ENCODE measurements at regions not wholly inside any gene's neighbourhood (a gene's known extent, or its start where the extent isn't known, plus 50 kb on each side); places are given as distances from the start of the nearest gene placed in this dataset.
A peak's percentile ranks its signal among the peaks of the same experiment; 100 is the strongest.
"Not testable (repeated sequence)": the region's sequence is repeated elsewhere in the genome, so short reads cannot be mapped to it uniquely, and the experiment has no call there.

- no peak for DNase-seq (ENCODE audit: low read depth in 4 of 6, low spot score in 6 of 6)
- Histone ChIP-seq H3K27me3 (ENCODE audit: control insufficient read depth, insufficient read depth, low read length) (no peaks in the 10 kb centered on the region), H3K9me3 (ENCODE audit: control insufficient read depth, insufficient read depth, low read length) (no peaks in the 10 kb centered on the region), H3K4me1 (ENCODE audit: control insufficient read depth, insufficient read depth, low read length) (no peaks in the 10 kb centered on the region), H3K4me3 (ENCODE audit: low read depth, low read length) (no peak overlapping the region), H3K27ac (ENCODE audit: low read depth, low read length) (no peak overlapping the region), H3K36me3 (ENCODE audit: control insufficient read depth, insufficient read depth, low read length) (no peaks in the 10 kb centered on the region)
- 72% methylated on average over 2 of the region's 2 CpGs for WGBS (ENCODE audit: insufficient coverage)
Observed at GRCh38 chr7:14999331-14999730, 96.8 kb upstream of the DGKB start.

DNA sequence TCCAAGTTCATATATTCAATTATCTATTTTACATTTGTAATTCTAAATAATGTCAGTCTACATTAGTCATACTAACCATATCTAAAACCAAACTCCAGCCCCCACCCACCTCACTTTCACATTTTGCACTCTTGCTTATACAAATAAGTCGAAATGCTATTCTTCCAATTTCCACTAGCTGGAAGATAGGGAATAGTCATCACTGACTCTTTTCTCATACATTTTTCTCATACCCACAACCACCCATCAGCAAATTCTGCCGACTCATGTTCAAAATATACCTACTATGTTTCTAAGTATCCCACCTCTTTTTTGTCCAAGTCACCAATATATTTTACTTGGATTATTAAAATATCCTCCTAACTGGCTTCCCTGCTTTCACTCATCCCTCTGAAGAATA, 93.2 kb upstream of the DGKB start:
- 93% methylated on average over 2 of the region's 2 CpGs for WGBS (ENCODE audit: insufficient coverage)
- no peaks in the 10 kb centered on the region for H3K36me3 ChIP-seq (ENCODE audit: control insufficient read depth, insufficient read depth, low read length)
- no peak overlapping the region for H3K27ac ChIP-seq (ENCODE audit: low read depth, low read length)
- H3K9me3 ChIP-seq (ENCODE audit: control insufficient read depth, insufficient read depth, low read length), result no peaks in the 10 kb centered on the region
- no peaks in the 10 kb centered on the region for H3K4me1 ChIP-seq (ENCODE audit: control insufficient read depth, insufficient read depth, low read length)
- no peaks in the 10 kb centered on the region for H3K27me3 ChIP-seq (ENCODE audit: control insufficient read depth, insufficient read depth, low read length)
- H3K4me3 ChIP-seq (ENCODE audit: low read depth, low read length), result no peak overlapping the region
- no peak for DNase-seq (ENCODE audit: low read depth in 4 of 6, low spot score in 6 of 6)

DNA sequence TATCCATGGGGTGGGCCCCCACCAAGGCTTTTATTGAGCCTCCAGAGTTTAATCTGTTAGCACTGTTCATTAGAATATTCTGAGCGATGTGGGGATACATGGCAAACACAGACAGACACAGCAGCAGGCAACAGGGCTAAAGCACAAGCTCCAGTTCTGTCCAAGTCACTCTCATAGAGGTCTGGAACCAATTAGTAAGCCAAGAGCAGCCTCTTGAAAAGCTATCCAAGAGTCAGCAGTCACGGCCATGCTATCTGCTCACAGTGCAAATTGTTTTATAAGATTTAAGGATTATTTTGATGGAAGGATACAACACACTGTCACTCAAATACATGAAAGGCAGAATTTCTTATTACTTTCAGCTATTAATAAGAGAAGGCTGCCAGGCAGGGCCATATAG, 86.4 kb upstream of the DGKB start:
- Histone ChIP-seq H3K9me3 (ENCODE audit: control insufficient read depth, insufficient read depth, low read length) (no peaks in the 10 kb centered on the region), H3K27ac (ENCODE audit: low read depth, low read length) (no peak overlapping the region), H3K27me3 (ENCODE audit: control insufficient read depth, insufficient read depth, low read length) (no peaks in the 10 kb centered on the region), H3K4me3 (ENCODE audit: low read depth, low read length) (no peak overlapping the region), H3K4me1 (ENCODE audit: control insufficient read depth, insufficient read depth, low read length) (no peaks in the 10 kb centered on the region), H3K36me3 (ENCODE audit: control insufficient read depth, insufficient read depth, low read length) (no peaks in the 10 kb centered on the region)
- no CpG with 5 or more reads among the region's 2 CpGs for WGBS (ENCODE audit: insufficient coverage)
- no peak for DNase-seq (ENCODE audit: low read depth in 4 of 6, low spot score in 6 of 6)

GRCh38 chr7:14978687-14979086, 76.1 kb upstream of the DGKB start:
- no peak overlapping the region for H3K27ac ChIP-seq (ENCODE audit: low read depth, low read length)
- H3K27me3 ChIP-seq (ENCODE audit: control insufficient read depth, insufficient read depth, low read length), result no peaks in the 10 kb centered on the region
- H3K36me3 ChIP-seq (ENCODE audit: control insufficient read depth, insufficient read depth, low read length), result no peaks in the 10 kb centered on the region
- peaks cover 1% of the 10 kb centered on the region for H3K9me3 ChIP-seq (ENCODE audit: control insufficient read depth, insufficient read depth, low read length)
- no peak overlapping the region for H3K4me3 ChIP-seq (ENCODE audit: low read depth, low read length)
- H3K4me1 ChIP-seq (ENCODE audit: control insufficient read depth, insufficient read depth, low read length), result no peaks in the 10 kb centered on the region
- no peak for DNase-seq (ENCODE audit: low read depth in 4 of 6, low spot score in 6 of 6)
- WGBS (ENCODE audit: insufficient coverage), result no CpG with 5 or more reads among the region's 3 CpGs

GRCh38 chr7:14974688-14975087, 72.1 kb upstream of the DGKB start:
- no peak for DNase-seq (ENCODE audit: low read depth in 4 of 6, low spot score in 6 of 6)
- Histone ChIP-seq H3K27ac (ENCODE audit: low read depth, low read length) (no peak overlapping the region), H3K4me1 (ENCODE audit: control insufficient read depth, insufficient read depth, low read length) (no peaks in the 10 kb centered on the region), H3K4me3 (ENCODE audit: low read depth, low read length) (no peak overlapping the region), H3K27me3 (ENCODE audit: control insufficient read depth, insufficient read depth, low read length) (no peaks in the 10 kb centered on the region), H3K36me3 (ENCODE audit: control insufficient read depth, insufficient read depth, low read length) (no peaks in the 10 kb centered on the region), H3K9me3 (ENCODE audit: control insufficient read depth, insufficient read depth, low read length) (no peaks in the 10 kb centered on the region)
- WGBS (ENCODE audit: insufficient coverage), result no CpG with 5 or more reads among the region's 5 CpGs

DNA sequence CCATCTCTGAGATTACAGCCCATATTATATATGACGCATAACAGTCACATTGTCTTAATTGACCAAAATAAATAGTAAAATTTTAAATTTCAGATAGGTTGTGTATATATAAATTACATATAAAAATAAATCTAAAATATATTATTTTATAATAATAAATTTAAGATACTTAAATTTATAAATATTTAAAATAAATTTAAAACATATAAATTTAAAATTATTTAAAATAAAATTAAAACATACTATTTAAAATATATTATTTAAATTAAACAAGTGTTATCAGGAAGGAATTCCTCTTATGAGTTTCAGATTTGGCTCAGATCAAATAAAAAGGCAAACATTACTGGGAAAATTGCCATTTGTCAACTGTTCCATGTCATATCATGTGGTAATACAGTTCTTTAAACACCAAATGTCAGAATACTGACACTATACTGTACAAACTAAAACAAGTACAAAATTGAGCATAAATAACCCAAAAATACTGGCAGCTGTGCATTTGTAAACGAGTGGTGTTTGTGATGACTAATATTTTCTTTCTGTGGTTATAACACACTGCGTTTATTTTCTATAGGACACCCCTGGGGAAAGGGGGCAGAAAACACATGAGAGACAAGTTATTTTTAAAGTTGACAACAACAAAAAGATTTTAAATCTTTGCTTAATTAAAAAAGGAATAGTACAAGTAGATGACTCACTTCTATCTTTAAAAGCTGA, 71.3 kb upstream of the DGKB start:
- WGBS (ENCODE audit: insufficient coverage), result no CpG with 5 or more reads among the region's 3 CpGs
- DNase-seq (ENCODE audit: low read depth in 4 of 6, low spot score in 6 of 6), result peak in 1 of 6 donors; percentile 50
- H3K4me3 ChIP-seq (ENCODE audit: low read depth, low read length), result no peak overlapping the region

DNA sequence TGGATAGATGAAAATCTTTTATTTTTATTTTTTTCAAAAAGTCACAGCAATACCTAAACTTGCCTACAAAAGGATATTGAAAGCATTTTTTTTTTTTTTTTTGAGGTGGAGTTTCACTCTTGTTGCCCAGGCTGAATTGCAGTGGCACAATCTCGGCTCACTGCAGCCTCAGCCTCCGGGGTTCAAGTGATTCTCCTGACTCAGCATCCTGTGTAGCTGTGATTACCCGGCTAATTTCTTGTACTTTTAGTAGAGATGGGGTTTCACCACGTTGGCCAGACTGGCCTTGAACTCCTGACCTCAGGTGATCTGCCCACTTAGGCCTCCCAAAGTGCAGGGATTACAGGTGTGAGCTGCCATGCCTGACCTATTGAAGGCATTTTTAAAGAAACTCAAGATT, 69.1 kb upstream of the DGKB start:
- H3K36me3 ChIP-seq (ENCODE audit: control insufficient read depth, insufficient read depth, low read length); H3K27me3 ChIP-seq (ENCODE audit: control insufficient read depth, insufficient read depth, low read length); H3K27ac ChIP-seq (ENCODE audit: low read depth, low read length); DNase-seq (ENCODE audit: low read depth in 4 of 6, low spot score in 6 of 6); H3K9me3 ChIP-seq (ENCODE audit: control insufficient read depth, insufficient read depth, low read length); H3K4me1 ChIP-seq (ENCODE audit: control insufficient read depth, insufficient read depth, low read length); H3K4me3 ChIP-seq (ENCODE audit: low read depth, low read length): not testable (repeated sequence)
- 65% methylated on average over 4 of the region's 4 CpGs for WGBS (ENCODE audit: insufficient coverage)

More for the DNA sequence above, 71.3 kb upstream of the DGKB start:
- Histone ChIP-seq H3K9me3 (ENCODE audit: control insufficient read depth, insufficient read depth, low read length) (no peaks in the 10 kb centered on the region), H3K27me3 (ENCODE audit: control insufficient read depth, insufficient read depth, low read length) (no peaks in the 10 kb centered on the region), H3K4me1 (ENCODE audit: control insufficient read depth, insufficient read depth, low read length) (no peaks in the 10 kb centered on the region), H3K27ac (ENCODE audit: low read depth, low read length) (no peak overlapping the region), H3K36me3 (ENCODE audit: control insufficient read depth, insufficient read depth, low read length) (no peaks in the 10 kb centered on the region)

GRCh38 chr7:14967376-14967775, 64.8 kb upstream of the DGKB start:
- WGBS (ENCODE audit: insufficient coverage), result 83% methylated on average over 2 of the region's 8 CpGs
- H3K9me3 ChIP-seq (ENCODE audit: control insufficient read depth, insufficient read depth, low read length); H3K4me3 ChIP-seq (ENCODE audit: low read depth, low read length); H3K36me3 ChIP-seq (ENCODE audit: control insufficient read depth, insufficient read depth, low read length); H3K27me3 ChIP-seq (ENCODE audit: control insufficient read depth, insufficient read depth, low read length); H3K4me1 ChIP-seq (ENCODE audit: control insufficient read depth, insufficient read depth, low read length); DNase-seq (ENCODE audit: low read depth in 4 of 6, low spot score in 6 of 6); H3K27ac ChIP-seq (ENCODE audit: low read depth, low read length): not testable (repeated sequence)

DNA sequence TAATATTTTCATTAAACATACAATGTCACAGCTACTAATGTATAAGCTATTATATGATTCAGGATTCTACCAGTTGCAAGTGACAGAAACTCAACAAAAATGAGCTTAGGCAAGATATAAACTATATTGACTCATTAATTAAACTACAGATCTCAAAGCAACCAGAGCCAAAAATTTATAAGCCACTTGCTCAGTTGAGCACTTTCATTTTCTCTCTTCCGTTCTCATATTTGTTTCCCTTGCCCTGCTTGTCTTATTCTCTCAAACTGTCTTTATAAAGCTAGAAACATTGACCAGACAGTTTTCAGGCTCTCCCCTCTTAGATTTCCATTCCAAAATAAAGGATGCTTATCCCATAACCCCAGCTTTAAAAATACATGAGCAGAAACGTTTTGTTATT, 60.2 kb upstream of the DGKB start:
- WGBS (ENCODE audit: insufficient coverage), result no CpG with 5 or more reads among the region's 2 CpGs
- no peaks in the 10 kb centered on the region for H3K27me3 ChIP-seq (ENCODE audit: control insufficient read depth, insufficient read depth, low read length)
- no peaks in the 10 kb centered on the region for H3K4me1 ChIP-seq (ENCODE audit: control insufficient read depth, insufficient read depth, low read length)
- no peaks in the 10 kb centered on the region for H3K9me3 ChIP-seq (ENCODE audit: control insufficient read depth, insufficient read depth, low read length)
- H3K27ac ChIP-seq (ENCODE audit: low read depth, low read length), result no peak overlapping the region
- DNase-seq (ENCODE audit: low read depth in 4 of 6, low spot score in 6 of 6), result no peak
- no peak overlapping the region for H3K4me3 ChIP-seq (ENCODE audit: low read depth, low read length)
- H3K36me3 ChIP-seq (ENCODE audit: control insufficient read depth, insufficient read depth, low read length), result no peaks in the 10 kb centered on the region

DNA sequence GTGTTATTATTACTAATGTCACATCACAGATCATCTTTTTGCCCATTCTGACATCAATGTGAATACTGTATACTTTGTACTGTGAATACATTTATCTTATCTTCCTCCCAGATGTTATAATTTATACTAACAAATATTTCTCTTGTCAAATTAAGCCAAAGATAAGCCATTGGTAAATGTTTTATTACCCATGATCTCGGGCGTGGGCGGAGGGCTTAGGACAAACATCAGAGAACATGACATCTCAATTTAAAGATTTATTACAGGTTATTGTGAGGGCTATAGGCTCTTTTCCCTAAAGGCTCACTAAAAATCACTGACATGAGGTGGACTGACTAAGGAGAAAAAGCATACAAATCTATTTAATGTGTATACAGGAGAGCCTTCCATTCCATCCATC, 58.2 kb upstream of the DGKB start:
- no CpG with 5 or more reads among the region's 3 CpGs for WGBS (ENCODE audit: insufficient coverage)
- Histone ChIP-seq H3K36me3 (ENCODE audit: control insufficient read depth, insufficient read depth, low read length) (no peaks in the 10 kb centered on the region), H3K27ac (ENCODE audit: low read depth, low read length) (no peak overlapping the region), H3K4me1 (ENCODE audit: control insufficient read depth, insufficient read depth, low read length) (no peaks in the 10 kb centered on the region), H3K27me3 (ENCODE audit: control insufficient read depth, insufficient read depth, low read length) (no peaks in the 10 kb centered on the region), H3K9me3 (ENCODE audit: control insufficient read depth, insufficient read depth, low read length) (no peaks in the 10 kb centered on the region), H3K4me3 (ENCODE audit: low read depth, low read length) (no peak overlapping the region)
- DNase-seq (ENCODE audit: low read depth in 4 of 6, low spot score in 6 of 6), result no peak

Data from spinal cord (tissue), 9 donors.